Neural progenitor cell (in vitro differentiated cells): ENCODE measurements at regions not wholly inside any gene's neighbourhood (a gene's known extent, or its start where the extent isn't known, plus 50 kb on each side); places are given as distances from the start of the nearest gene placed in this dataset.

Experiments used
- EZH2phosphoT487 ChIP-seq: fragments of 200-600 bp; sonication (generic); IDR thresholded peaks from 2 replicates; pipeline ENCODE4 v1.6.1; 2017; ENCODE audit warnings: antibody characterized with exemption
- TF ChIP-seq, protein P1 (sequence below): fragments of 200-600 bp; sonication (generic); IDR thresholded peaks from 2 replicates; pipeline ENCODE4 v1.5.1; 2017; ENCODE audit warnings: antibody characterized with exemption, mild to moderate bottlenecking

DNA sequence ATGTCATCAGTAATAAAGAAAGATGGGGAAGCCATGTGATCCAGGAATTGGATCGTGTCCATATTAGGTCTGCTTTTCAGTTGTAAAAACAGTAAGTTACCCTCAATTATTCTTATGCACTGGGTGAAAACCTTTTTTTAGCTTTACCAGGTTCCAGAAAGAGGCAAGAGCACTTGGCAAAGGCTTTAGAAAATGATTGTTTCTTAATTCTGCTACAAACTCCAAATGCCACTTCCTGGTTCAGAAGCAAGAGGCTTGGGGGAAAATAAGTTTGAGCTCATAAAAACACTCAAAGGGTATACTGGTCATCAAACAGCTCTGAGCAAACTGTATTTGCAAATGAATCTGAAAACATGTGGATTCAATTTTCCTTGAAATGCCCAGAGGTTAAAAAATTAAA, 615.6 kb downstream of the EBF1 start:
- TF ChIP-seq, protein P1, sequence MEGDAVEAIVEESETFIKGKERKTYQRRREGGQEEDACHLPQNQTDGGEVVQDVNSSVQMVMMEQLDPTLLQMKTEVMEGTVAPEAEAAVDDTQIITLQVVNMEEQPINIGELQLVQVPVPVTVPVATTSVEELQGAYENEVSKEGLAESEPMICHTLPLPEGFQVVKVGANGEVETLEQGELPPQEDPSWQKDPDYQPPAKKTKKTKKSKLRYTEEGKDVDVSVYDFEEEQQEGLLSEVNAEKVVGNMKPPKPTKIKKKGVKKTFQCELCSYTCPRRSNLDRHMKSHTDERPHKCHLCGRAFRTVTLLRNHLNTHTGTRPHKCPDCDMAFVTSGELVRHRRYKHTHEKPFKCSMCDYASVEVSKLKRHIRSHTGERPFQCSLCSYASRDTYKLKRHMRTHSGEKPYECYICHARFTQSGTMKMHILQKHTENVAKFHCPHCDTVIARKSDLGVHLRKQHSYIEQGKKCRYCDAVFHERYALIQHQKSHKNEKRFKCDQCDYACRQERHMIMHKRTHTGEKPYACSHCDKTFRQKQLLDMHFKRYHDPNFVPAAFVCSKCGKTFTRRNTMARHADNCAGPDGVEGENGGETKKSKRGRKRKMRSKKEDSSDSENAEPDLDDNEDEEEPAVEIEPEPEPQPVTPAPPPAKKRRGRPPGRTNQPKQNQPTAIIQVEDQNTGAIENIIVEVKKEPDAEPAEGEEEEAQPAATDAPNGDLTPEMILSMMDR, result no peak
- no peak for TF ChIP-seq EZH2phosphoT487
